ENCODE measurements at regions not wholly inside any gene's neighbourhood (a gene's known extent, or its start where the extent isn't known, plus 50 kb on each side); places are given as distances from the start of the nearest gene placed in this dataset.

- TF ChIP-seq CTCF (IDR thresholded peaks at IDR 0.05) (no peak), EP300 (IDR thresholded peaks at IDR 0.05) (no peak), POLR2A (IDR thresholded peaks at IDR 0.05) (no peak)
Measured at GRCh38 chr7:41858201-41858600, 155.3 kb upstream of the INHBA start.

Data from ovary (tissue), 3 donors.